ENCODE measurements at regions not wholly inside any gene's neighbourhood (a gene's known extent, or its start where the extent isn't known, plus 50 kb on each side); places are given as distances from the start of the nearest gene placed in this dataset.

DNA sequence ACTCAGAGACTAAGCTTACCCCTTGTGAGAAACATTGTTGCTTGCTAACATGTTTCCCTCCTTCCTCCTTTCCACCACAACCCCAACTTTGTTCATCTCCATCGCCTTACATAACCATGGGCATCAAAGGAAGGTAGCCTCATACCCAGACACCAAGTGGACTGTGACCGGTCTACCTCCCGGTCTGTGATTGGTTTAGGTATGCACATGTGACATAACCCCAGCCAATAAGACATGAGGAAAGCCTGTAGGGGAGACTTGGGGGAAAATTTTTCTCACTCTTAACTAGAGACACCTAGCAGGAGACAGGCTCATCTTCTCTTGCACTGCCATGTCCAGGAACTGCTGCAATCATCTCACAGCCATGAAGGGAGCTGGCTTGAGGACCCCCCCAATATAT lies 120.7 kb downstream of the CDC7 start:
- no peaks in the 10 kb centered on the region for H3K9me3 Mint-ChIP-seq
- ChIA-PET CTCF (no interaction called here), POLR2A (no interaction called here)
- H3K27me3 Mint-ChIP-seq: peaks cover 4% of the 10 kb centered on the region
- H3K4me3 Mint-ChIP-seq: no peak overlapping the region
- no peaks in the 10 kb centered on the region for H3K4me1 Mint-ChIP-seq
- intact Hi-C loops (cut with micrococcal nuclease): no loop called here
- no peaks in the 10 kb centered on the region for H3K36me3 Mint-ChIP-seq (ENCODE audit: low read depth)
- H3K27ac Mint-ChIP-seq: no peak overlapping the region
- ATAC-seq (ENCODE audit: low read depth): no peak
- TF ChIP-seq, protein P1, sequence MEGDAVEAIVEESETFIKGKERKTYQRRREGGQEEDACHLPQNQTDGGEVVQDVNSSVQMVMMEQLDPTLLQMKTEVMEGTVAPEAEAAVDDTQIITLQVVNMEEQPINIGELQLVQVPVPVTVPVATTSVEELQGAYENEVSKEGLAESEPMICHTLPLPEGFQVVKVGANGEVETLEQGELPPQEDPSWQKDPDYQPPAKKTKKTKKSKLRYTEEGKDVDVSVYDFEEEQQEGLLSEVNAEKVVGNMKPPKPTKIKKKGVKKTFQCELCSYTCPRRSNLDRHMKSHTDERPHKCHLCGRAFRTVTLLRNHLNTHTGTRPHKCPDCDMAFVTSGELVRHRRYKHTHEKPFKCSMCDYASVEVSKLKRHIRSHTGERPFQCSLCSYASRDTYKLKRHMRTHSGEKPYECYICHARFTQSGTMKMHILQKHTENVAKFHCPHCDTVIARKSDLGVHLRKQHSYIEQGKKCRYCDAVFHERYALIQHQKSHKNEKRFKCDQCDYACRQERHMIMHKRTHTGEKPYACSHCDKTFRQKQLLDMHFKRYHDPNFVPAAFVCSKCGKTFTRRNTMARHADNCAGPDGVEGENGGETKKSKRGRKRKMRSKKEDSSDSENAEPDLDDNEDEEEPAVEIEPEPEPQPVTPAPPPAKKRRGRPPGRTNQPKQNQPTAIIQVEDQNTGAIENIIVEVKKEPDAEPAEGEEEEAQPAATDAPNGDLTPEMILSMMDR (IDR thresholded peaks at IDR 0.05): no peak
- DNase-seq: no peak

DNA sequence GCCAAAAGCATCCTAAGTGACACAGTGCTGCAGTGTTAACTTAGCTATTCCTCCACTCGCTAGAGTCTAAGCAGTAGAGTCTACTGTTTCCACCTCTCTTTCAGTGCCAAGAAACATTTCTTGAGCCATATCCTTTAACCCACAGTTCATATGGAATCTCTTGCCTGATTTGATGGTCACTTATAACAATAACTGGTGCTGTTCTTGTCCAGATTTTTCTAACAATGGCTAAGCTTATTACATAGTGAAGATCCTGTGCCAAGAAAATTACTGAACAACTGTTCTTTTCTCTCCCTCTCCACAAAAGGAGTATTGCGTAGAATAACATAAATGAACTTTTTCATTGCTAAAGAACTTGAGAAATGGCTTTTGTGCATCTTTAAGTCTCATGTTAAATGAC lies 121.3 kb downstream of the CDC7 start:
- Mint-ChIP-seq H3K4me1 (no peaks in the 10 kb centered on the region), H3K27ac (no peak overlapping the region), H3K9me3 (no peaks in the 10 kb centered on the region), H3K4me3 (no peak overlapping the region), H3K27me3 (peaks cover 4% of the 10 kb centered on the region), H3K36me3 (ENCODE audit: low read depth) (no peaks in the 10 kb centered on the region)
- TF ChIP-seq, protein P1 (IDR thresholded peaks at IDR 0.05): no peak
- intact Hi-C loops (cut with micrococcal nuclease): no loop called here
- DNase-seq: no peak
- ChIA-PET POLR2A (no interaction called here), CTCF (no interaction called here)
- ATAC-seq (ENCODE audit: low read depth): no peak

DNA sequence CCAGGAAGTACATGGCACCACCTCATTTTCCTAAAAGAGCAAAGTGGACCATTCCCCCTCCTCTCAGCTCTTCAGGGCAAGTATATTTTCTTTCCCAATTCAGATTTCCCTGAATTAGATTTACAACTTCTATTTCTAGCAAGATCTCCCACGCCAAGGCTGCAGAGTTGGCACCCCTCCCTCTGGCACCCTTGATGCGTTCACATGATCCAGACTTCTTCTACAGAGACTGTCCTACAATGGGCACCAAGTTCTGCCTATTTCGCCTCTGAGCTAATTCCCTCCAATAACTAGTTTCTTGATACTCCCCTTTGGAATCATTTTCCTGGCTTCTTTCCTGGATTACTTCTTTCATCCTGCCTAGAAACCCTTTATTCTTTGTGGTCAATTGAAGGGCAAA lies 122.0 kb downstream of the CDC7 start:
- Mint-ChIP-seq H3K36me3 (ENCODE audit: low read depth) (no peaks in the 10 kb centered on the region), H3K4me3 (no peak overlapping the region), H3K9me3 (no peaks in the 10 kb centered on the region), H3K4me1 (no peaks in the 10 kb centered on the region), H3K27ac (no peak overlapping the region), H3K27me3 (peaks cover 4% of the 10 kb centered on the region)
- intact Hi-C loops (cut with micrococcal nuclease): no loop called here
- POLR2A ChIA-PET: no interaction called here
- no peak for DNase-seq
- ATAC-seq (ENCODE audit: low read depth): no peak
- CTCF ChIA-PET: no interaction called here
- TF ChIP-seq, protein P1 (IDR thresholded peaks at IDR 0.05): no peak

DNA sequence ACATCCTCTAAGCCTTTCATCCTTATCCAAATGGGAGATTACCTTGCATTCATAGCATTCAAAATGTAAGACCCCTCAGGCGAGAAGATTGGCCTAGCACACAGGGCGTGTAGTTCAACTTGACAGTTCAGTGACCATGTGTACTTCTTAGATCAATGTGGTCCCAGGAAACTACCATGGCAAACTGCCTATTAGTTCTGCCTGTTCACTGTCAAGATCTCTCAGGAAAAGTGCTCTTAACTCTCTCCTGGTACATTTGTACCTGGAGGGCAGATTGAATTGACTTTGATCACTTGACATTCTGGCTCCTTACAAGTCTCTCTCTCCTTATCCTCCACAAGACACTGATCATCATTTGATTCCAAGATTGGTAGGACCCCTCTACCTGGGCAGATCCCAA lies 122.4 kb downstream of the CDC7 start:
- no peak overlapping the region for H3K4me3 Mint-ChIP-seq
- no peak for DNase-seq
- TF ChIP-seq, protein P1 (IDR thresholded peaks at IDR 0.05): no peak
- H3K27me3 Mint-ChIP-seq: peaks cover 2% of the 10 kb centered on the region
- H3K9me3 Mint-ChIP-seq: no peaks in the 10 kb centered on the region
- H3K36me3 Mint-ChIP-seq (ENCODE audit: low read depth): no peaks in the 10 kb centered on the region
- ChIA-PET CTCF (no interaction called here), POLR2A (no interaction called here)
- intact Hi-C loops (cut with micrococcal nuclease): no loop called here
- no peaks in the 10 kb centered on the region for H3K4me1 Mint-ChIP-seq
- no peak overlapping the region for H3K27ac Mint-ChIP-seq
- no peak for ATAC-seq (ENCODE audit: low read depth)

DNA sequence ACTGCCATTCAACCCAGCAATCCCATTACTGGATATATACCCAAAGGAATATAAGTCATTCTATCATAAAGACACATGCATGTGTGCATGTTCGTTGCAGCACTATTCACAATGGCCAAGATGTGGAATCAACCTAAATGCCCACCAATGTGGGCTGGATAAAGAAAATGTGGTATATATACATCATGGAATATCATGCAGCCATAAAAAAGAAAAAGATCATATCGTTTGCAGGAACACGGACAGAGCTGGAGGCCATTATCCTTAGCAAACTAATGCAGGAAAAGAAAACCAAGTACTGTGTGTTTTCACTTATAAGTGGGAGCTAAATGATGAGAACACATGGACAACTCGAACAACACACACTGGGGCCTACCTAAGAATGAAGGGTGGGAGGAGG lies 123.7 kb downstream of the CDC7 start:
- ATAC-seq (ENCODE audit: low read depth): no peak
- no peak overlapping the region for H3K4me3 Mint-ChIP-seq

More for the DNA sequence above, 123.7 kb downstream of the CDC7 start:
- intact Hi-C loops (cut with micrococcal nuclease): no loop called here
- Mint-ChIP-seq H3K9me3 (no peaks in the 10 kb centered on the region), H3K27ac (no peak overlapping the region), H3K27me3 (no peaks in the 10 kb centered on the region), H3K4me1 (no peaks in the 10 kb centered on the region), H3K36me3 (ENCODE audit: low read depth) (no peaks in the 10 kb centered on the region)
- TF ChIP-seq, protein P1 (IDR thresholded peaks at IDR 0.05): no peak
- ChIA-PET POLR2A (no interaction called here), CTCF (no interaction called here)
- DNase-seq: no peak

All from activated B cell treated with CpG ODN at 0.5 μM for 24 hours (primary cell).